ENCODE measurements at regions not wholly inside any gene's neighbourhood (a gene's known extent, or its start where the extent isn't known, plus 50 kb on each side); places are given as distances from the start of the nearest gene placed in this dataset.

DNA sequence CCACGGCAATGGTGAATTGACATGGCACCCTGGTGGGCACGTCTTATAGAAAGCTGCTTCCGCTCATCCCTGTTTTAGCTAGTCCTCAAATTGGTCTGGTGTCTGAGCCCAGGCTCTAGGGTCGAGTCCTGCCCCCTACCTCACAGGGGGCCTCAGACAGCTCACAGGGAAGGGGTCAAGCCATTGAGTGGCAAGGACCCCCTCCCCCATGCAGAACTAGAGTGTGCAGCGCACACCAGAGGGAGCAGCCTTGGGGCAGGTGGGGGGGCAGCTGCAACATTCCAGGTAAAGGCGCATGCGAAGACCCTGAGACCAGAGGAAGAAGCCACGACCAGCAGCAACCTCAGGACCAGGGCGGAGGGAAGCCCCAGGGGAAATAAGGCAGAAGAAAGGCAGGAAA, 240.4 kb upstream of the PPP2R2D start:
- DNase-seq (ENCODE audit: low read depth in 2 of 2, low spot score in 1 of 2), result no peak

DNA sequence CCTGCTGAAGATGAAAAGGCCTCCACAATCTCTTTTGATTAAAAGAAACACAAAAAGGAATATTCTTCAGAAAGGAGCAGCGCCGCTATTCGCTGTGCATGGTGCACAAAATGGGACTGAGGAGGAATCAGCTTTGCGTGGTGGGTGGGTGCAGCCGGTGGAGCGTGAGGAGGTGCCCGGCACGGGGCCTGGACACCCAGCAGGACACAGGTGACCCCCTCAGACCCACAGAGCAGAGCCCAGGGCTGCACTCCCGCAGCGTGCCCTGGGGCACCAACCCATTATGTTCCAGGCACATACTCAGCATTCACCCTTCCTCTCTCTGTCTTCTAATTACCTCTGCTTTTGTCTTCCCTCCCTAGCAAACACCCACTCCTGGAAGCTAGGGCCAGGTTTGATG, 238.0 kb upstream of the PPP2R2D start:
- no peak for DNase-seq (ENCODE audit: low read depth in 2 of 2, low spot score in 1 of 2)

DNA sequence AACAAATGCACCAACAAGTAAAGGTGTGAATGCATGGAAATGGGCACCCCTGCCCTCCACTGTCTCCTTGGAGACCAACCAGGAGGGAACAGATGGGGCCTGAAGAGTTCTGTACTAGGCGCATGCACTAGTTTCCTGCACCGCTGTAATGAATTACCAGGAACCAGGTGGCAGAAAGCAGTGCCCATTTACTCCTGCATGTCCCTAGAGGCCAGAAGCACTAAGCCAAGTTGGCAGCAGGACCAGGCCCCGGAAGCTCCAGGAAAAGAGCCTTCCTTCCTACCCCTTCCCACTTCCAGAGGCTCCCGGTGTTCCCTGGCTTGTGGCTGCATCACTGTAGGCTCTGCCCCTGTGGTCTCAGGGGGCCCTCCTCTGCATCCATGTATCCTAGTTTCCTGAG, 237.5 kb upstream of the PPP2R2D start:
- DNase-seq (ENCODE audit: low read depth in 2 of 2, low spot score in 1 of 2), result no peak

DNA sequence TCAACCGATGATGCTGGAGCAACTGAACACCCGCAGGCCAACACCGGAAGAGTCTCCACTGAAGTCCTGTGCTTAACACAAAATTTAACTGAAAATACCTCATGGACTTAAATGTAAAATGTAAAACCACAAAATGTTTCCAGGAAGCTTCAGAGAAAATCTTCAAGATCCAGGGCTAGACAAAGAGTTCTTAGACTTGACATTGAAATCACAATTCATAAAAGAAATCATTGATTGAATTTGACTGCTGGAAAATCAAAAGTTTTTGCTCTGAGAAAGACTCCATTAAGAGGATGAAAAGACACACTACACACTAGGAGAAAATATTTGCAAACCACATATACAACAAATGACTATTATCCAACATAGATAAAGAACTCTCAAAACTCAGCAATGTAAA, 234.7 kb upstream of the PPP2R2D start:
- DNase-seq (ENCODE audit: low read depth in 2 of 2, low spot score in 1 of 2), result no peak

DNA sequence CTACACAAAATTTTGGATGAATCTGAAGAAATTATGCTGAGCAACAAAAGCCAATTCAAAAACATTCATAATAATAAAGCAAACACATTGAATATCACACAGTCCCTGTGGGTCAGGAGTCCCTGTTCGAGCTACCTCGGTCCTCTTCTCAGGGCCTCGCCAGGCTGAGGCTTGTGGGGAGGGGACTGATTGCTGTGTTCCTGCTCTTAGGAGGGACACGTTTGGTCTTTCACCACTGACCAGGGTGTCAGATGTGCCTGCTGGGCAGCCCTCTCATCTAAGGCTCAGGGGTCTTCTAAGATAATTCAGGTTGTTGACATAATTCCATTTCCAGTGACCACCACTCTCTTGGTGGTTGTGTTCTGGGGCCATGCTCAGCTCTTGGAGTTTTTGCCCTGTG, 233.8 kb upstream of the PPP2R2D start:
- DNase-seq (ENCODE audit: low read depth in 2 of 2, low spot score in 1 of 2), result no peak

DNA sequence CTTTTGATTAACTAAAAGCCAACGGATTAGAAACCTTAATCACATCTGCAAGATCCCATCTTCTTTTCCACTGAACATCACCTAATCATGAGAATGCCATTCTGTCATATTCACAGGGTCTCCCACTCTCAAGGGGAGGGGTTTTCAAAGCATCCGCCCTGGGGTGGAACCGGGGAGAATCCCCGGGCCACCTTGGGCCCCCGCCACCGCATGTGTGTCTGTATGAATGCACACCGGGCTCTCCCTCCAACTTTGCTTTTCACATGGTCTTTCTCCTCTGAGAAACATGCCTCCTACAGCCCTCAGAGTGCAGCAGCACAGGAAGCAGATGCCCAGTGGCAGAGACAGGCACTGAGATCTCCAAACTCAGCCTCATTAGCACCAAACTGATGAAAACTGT, 233.2 kb upstream of the PPP2R2D start:
- no peak for DNase-seq (ENCODE audit: low read depth in 2 of 2, low spot score in 1 of 2)

DNA sequence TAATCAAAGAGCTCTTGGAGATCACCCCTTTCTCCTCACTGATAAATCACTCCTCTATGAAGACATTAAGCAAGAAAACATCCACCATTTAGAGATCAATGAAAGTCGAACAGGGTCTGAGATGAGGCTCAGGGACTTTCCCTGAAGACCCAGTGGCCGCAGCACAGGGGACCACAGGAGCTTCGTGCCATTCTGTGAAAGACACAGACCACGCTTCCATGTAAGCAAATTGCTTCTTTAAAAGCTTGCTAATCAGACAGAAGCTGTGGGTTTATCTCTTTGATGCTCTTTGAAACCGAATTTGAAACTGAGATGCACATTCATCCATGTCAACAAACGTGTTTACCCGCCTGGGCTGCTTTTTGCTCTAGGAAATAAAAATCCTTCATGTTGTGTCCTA, 231.9 kb upstream of the PPP2R2D start:
- DNase-seq (ENCODE audit: low read depth in 2 of 2, low spot score in 1 of 2), result no peak

DNA sequence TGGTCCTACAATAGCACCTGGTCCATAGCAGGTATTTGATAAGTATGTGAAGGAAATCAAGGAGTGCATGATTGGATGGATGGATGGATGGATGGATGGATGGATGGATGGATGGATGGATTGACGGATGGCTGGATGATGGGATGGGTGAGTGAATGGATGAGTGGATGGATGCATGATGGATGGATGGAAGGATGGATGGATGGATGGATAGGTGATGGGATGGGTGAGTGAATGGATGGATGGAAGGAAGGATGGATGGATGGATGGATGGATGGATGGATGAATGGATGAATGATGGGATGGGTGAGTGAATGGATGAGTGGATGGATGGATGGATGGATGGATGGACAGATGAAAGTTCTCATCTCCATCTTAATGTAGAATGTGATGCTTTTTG, 231.0 kb upstream of the PPP2R2D start:
- DNase-seq (ENCODE audit: low read depth in 2 of 2, low spot score in 1 of 2), result no peak

DNA sequence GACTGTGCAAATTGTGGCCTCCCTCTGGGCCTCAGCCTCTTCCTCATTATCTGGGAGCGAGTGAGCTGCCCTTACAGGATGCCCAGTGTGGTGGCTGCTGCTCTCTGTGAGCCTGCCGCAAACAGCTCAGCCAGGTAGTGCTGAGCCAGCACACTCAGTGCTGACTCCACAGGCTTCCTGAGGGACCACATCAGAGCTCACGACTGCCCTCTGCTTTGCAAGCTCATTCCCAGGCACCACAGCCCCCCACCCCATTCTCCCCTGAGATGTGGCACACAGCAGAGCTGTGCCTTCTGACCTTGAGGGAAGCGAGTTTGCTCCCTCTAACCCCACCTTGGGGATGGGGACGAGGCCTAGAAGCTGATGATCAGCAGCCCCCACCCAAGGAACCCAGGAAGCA, 230.5 kb upstream of the PPP2R2D start:
- DNase-seq (ENCODE audit: low read depth in 2 of 2, low spot score in 1 of 2), result no peak

DNA sequence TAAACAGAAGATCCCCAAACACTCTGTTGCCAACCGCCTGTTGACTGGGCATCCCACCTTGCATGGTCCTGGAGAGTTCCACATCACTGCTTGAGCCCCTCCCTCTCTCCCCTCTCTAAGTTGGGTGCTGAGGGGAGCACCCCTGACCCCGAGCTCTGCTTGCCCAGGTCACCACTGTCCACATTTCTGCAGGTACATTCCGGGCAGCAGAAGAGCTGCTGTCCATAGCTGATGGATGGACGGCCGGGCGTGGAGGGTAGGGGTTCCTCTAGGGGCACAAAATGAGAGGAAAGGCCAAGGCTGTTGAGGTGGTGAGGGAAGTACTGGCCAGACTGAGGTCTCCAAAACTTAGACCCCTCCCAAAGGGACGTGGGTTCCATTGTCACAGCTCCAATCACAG, 227.4 kb upstream of the PPP2R2D start:
- no peak for DNase-seq (ENCODE audit: low read depth in 2 of 2, low spot score in 1 of 2)

DNA sequence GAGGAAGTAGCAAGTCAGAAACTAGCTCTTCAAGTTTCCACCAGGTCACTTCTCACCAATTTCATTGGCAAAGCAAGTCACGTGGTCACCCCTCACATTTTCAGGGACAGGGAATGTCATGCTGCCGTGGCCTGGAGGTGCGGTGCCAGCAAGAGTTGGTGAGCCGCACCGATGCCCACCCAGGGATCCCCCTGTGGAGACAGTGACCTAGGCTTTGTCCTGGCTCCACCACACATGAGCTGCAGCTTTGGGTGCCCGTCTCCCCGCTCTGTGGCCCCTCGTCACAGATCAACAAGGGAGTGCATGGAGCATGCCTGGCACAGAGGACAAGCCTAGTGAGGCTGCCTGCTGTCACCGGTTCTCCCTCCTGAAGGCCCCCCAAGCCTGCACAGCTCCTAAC, 226.7 kb upstream of the PPP2R2D start:
- no peak for DNase-seq (ENCODE audit: low read depth in 2 of 2, low spot score in 1 of 2)

DNA sequence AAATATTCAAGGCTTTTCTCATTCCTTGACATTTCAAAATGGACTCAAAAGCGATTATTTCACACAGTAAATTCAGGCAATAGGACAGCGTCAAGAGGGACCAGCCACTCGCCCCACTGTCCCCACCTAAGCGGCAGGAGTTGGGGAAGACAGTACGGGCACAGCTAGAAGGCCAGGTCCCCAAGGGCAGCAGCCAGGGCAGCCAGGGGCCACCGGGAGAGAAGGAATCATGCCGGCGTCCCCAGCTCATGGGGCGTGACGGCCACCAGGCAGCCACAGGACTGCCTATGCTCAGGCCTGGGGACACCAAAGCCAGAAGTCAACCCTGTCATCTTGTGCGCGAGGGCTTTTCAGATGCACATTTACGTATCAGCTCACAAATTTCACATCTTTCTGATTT, 225.7 kb upstream of the PPP2R2D start:
- DNase-seq (ENCODE audit: low read depth in 2 of 2, low spot score in 1 of 2), result no peak

DNA sequence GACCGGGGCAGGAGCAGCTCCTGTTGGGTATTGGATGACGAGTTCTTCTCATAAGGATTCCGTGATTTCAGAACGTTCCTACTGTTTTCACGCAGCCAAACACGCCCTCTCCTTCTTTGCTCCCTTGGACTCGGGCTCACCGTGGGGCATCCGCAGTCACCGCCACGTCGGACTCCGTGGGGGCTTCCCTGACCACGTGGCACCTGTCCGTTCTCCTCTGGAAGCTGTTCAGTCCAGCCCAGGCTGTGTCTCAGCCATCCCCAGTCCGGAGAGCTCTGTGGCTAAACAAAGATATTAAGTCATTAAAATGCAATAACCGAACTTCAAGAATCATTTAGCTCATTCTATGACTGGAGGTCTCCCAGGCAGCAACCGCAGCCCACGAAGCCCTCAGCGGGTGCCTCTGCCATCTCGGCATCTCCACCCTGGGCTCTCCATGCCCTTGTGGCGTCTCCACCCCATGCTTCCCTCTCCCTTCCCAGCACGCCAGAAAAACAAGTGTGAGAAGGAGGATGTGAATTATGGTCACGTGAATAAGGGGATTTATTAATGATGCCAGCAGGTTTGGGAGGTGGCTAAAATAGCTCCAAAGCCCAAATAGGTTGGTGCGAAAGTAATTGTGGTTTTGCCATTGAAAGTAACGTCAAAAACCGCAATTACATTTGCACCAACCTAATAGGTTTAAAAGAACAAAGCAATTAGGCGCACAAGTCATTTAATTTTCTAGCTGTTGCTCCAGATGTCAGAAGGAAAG, 224.6 kb upstream of the PPP2R2D start:
- DNase-seq (ENCODE audit: low read depth in 2 of 2, low spot score in 1 of 2), result no peak

DNA sequence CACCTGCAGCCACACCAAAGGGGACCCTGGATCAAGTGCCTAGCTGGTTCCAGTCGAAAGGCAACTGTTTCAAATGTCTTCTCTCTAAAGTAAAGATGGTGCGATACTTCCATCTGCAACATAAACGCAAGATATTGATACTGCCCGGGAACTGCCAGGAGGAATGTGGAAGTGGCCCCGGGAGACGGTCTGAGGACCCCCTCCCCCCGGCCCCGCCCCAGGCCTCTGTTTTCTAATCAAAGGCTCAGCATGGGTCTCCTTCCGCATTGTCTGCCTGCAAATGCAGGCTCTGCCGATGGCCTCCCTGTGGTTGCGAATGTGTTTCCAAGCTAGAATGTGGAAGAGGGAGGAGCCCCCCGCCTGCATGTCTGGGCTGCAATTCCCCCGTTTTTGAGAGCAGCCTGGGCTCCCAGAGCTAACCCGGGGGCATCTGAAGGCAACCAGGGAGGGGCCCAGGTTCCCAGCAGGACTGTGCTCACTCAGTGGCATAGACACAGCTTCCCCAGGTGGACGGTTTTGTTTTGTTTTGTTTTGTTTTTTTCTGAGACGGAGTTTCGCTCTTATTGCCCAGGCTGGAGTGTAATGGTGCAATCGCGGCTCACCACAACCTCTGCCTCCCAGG, 223.9 kb upstream of the PPP2R2D start:
- DNase-seq (ENCODE audit: low read depth in 2 of 2, low spot score in 1 of 2), result no peak

DNA sequence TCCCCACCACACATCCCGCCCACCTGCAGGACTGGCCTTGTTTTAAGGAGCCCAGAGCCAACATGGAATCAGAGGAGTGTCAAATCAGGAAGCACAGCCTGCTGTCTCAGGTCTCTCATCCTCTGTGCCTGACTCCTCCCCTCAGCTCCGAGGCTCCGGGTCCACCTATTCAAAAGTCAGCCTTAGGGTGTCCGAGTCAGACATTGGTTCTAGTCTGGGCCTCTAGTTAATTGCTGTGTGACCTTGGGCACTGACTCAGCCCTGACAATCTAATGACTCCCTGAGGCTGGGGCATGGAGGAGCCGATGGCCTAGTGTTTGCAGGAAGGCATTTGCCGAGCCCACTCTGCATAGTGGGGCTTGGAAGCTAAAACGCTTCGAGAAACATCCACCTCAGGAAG, 223.1 kb upstream of the PPP2R2D start:
- DNase-seq (ENCODE audit: low read depth in 2 of 2, low spot score in 1 of 2), result no peak

DNA sequence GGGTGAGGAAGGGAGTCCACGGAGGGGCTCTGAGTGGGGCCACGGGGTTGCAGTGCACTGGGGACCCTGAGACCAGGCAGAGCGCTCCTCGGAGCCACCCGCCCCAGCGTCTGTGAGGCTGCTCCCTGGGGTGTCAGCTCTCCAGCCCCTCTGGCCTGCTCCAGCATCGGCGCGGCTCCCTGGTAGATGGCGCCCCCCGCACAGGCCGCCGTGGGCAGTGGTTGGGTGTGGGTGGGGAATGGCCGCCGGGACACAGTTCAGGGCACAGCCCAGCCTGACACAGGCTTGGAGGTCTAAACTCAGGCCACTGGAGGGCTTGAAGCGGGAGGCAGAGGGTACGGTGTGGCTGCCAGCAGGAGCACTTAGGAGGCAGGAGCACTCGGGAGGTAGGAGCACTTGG, 222.6 kb upstream of the PPP2R2D start:
- DNase-seq (ENCODE audit: low read depth in 2 of 2, low spot score in 1 of 2), result no peak

DNA sequence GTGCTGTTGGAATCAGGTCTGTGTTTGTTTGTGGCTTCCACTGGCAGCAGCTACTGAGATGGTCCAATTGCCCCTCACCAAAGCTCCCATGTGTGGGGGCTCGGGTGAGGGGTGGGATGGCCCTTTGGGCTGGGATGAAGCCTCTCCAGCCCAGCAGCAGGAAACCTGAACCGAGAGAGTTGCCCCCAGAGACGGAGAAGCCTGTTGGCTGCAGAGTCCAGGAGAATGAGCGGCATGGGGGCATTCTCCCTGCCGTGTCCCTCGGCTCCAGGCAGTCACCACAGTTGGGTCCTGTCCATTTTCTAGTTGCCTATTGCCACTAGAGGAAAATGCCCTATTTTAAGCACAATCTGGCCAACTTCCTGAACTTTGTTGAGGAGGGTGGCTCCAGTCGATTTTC, 222.2 kb upstream of the PPP2R2D start:
- DNase-seq (ENCODE audit: low read depth in 2 of 2, low spot score in 1 of 2), result no peak

DNA sequence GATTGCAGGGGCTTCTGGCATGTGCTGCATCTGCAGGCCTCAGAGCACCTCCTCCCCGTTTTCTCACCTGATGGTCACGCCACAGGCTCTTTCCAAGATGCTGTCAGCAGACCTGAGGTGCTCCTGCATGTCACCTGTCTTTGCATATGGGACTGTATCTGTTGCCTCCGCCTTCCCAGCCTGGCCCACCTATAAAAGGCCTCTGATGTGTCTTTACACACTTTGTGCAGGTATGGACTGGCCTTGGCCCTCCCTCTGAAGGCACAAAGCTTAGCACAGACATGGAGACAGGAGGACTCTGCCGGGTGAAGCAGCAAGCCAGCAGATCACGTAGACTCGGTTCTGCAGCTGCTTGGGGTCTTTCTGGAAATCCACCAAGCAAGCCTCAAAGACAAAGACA, 220.9 kb upstream of the PPP2R2D start:
- no peak for DNase-seq (ENCODE audit: low read depth in 2 of 2, low spot score in 1 of 2)

DNA sequence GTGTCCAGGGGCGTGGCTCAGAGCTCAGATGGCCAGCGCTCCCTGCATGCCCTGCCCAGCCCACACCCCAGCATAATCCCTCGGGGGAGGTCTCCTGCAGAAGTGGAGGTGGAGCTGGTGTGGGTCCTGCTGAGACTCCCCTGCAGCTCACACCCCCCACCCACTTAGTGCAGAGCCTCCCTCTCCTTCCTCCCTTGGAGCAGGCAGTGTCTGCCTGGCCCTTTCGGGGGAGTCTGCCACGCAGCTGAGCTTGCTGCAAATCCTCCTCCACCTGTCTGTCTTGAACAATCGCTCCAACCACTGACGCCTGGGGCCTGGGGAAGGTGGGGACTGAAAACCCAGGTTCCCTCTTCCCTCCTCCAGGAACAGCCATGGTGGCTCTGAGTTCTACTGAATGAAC, 219.7 kb upstream of the PPP2R2D start:
- DNase-seq (ENCODE audit: low read depth in 2 of 2, low spot score in 1 of 2), result no peak

DNA sequence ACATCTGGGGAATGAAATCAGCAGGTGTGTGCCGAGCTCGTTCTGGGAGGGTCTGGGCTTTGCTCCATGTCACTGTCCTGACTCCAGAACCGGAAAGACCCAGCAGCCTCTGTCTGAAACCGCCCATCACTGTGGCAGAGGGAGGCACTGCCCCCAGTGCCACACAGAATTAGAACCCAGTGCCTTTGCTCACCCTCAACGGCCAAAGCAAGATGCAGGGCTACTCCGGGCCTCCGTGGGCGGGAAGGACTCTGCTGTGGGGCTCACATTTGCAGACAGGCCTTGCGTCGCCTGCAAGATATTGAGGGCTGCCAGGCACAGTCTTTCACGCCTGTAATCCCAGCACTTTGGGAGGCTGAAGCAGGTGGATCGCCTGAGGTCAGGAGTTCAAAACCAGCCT, 219.2 kb upstream of the PPP2R2D start:
- no peak for DNase-seq (ENCODE audit: low read depth in 2 of 2, low spot score in 1 of 2)

DNA sequence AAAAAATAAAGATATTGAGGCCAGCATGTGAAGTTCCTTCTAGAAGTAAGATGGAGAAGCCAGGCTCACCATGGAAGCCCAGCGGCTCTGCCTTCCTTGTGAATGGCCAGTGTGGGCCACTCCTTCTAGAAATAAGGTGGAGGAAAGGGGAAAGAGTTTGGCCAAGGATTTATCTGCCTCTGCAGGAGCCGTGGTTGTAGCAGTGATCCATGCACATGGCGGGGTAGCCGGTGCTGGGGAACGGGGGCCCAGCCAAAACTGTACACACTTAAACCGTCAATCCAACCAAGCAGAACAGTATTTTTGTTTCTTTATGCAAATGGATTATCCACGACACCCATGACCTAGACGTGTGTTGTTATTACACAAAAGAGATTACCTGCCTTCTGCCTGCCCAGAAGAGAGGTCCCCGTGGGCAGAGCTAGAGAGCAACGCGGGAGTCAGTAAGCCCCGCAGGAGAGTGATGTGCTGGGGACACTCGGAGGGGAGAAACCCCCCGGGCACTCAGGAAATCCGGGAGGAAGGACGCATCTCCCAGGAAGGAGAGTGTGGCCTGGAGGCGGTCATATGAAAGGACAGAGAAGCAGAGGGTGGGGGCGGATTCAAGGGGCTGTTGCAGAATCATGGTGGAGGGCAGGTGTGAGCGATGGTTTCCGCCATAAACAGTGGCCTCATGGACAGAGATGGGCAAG, 218.4 kb upstream of the PPP2R2D start:
- no peak for DNase-seq (ENCODE audit: low read depth in 2 of 2, low spot score in 1 of 2)

DNA sequence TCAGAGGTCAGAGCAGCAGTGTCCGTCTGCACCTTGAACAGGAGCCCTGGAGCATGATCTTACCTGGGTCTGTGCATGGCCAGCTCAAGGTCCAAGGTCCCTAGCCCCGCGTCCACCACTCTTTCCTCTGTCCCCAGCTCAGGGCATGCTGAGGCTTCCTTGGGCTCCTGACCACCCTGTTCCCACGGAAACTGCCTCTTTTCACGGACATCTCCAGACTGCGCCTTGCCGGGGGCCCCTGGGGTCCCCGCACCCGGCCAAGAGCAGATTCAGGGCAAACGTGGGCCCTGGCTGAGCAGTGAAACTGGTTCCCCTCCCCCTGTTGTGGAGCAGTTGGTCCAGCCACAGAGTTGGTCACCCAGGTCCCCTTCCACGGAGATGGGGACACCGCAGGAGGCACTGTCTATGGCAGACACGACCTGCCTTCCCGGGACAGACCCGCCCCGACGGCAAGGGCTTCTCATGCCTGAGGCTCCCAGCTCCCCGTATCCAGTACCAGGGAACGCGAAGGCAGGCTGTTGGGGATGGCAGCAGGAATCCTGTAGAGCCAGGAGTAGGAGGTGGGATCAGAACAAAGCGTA, 217.4 kb upstream of the PPP2R2D start:
- no peak for DNase-seq (ENCODE audit: low read depth in 2 of 2, low spot score in 1 of 2)
